Thoracic aorta (tissue), 2 donors: ENCODE measurements at regions not wholly inside any gene's neighbourhood (a gene's known extent, or its start where the extent isn't known, plus 50 kb on each side); places are given as distances from the start of the nearest gene placed in this dataset.
"Not testable (repeated sequence)": the region's sequence is repeated elsewhere in the genome, so short reads cannot be mapped to it uniquely, and the experiment has no call there.

ENCODE experiments used
- ATAC-seq: fragments of 150-250 bp; one replicate; pipeline ENCODE4 v1.8.0; 2017; ENCODE audit warnings: low read depth; ENCODE audit not compliant: insufficient number of reproducible peaks, low FRiP score
- DNase-seq: peaks from one replicate; pipeline ENCODE4 v3.0.0-alpha.2; 2020; ENCODE audit warnings: low spot score
- H3K27ac ChIP-seq, 2 donors: fragments of 200-600 bp; sonication (generic); 1 replicate in 1 of 2; 2 replicates in 1 of 2; pipeline ENCODE4 v1.5.1; 2016; ENCODE audit warnings: mild to moderate bottlenecking in 2 of 2, moderate library complexity in 2 of 2
- H3K27me3 ChIP-seq: fragments of 200-600 bp; sonication (generic); replicated peaks from 2 replicates; pipeline ENCODE4 v1.6.0; 2016; ENCODE audit warnings: mild to moderate bottlenecking; ENCODE audit not compliant: insufficient read depth
- H3K36me3 ChIP-seq: fragments of 200-600 bp; sonication (generic); one replicate; pipeline ENCODE4 v1.5.1; 2016
- H3K4me1 ChIP-seq, 2 donors: fragments of 200-600 bp; sonication (generic); 1 replicate in 1 of 2; 2 replicates in 1 of 2; pipeline versions ENCODE4 v1.5.1 to v1.6.0; 2016; ENCODE audit warnings: low read depth in 2 of 2, mild to moderate bottlenecking in 1 of 2; ENCODE audit not compliant: control insufficient read depth in 1 of 2
- H3K4me3 ChIP-seq: fragments of 200-600 bp; sonication (generic); 2 replicates; pipeline ENCODE4 v1.5.1; 2016; ENCODE audit warnings: mild to moderate bottlenecking
- H3K9me3 ChIP-seq: fragments of 200-600 bp; sonication (generic); 2 replicates; pipeline ENCODE4 v1.5.1; 2016
- TF ChIP-seq, protein P1 (sequence below): fragments of 200-600 bp; sonication (generic); IDR thresholded peaks from one replicate; pipeline ENCODE4 v1.5.1; 2019; ENCODE audit warnings: antibody characterized with exemption

DNA sequence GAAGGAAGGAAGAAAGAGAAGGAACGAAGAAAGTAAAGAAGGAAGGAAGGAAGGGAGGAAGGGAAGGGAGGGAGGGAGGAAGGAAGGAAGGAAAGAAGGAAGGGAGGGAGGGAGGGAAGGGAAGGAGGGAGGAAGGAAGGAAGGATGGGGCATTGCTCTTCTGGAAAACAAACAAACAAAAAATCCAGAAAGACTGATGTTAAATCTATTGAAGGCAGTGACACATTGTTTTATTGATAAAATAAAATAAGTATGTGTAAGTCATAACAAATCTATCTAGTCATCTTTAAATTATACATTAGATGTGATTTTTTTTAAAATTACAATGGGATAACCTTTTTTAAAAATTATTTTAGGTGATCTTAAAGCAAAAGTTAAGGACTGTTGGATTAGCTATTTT lies 1245.5 kb downstream of the STIM2 start:
- Histone ChIP-seq H3K9me3 (no peaks in the 10 kb centered on the region), H3K27ac (no peak overlapping the region), H3K4me1 (no peaks in the 10 kb centered on the region), H3K36me3 (no peaks in the 10 kb centered on the region), H3K27me3 (no peaks in the 10 kb centered on the region), H3K4me3 (no peak overlapping the region)
- no peak for ATAC-seq
- TF ChIP-seq, protein P1, sequence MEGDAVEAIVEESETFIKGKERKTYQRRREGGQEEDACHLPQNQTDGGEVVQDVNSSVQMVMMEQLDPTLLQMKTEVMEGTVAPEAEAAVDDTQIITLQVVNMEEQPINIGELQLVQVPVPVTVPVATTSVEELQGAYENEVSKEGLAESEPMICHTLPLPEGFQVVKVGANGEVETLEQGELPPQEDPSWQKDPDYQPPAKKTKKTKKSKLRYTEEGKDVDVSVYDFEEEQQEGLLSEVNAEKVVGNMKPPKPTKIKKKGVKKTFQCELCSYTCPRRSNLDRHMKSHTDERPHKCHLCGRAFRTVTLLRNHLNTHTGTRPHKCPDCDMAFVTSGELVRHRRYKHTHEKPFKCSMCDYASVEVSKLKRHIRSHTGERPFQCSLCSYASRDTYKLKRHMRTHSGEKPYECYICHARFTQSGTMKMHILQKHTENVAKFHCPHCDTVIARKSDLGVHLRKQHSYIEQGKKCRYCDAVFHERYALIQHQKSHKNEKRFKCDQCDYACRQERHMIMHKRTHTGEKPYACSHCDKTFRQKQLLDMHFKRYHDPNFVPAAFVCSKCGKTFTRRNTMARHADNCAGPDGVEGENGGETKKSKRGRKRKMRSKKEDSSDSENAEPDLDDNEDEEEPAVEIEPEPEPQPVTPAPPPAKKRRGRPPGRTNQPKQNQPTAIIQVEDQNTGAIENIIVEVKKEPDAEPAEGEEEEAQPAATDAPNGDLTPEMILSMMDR: no peak
- DNase-seq: no peak

DNA sequence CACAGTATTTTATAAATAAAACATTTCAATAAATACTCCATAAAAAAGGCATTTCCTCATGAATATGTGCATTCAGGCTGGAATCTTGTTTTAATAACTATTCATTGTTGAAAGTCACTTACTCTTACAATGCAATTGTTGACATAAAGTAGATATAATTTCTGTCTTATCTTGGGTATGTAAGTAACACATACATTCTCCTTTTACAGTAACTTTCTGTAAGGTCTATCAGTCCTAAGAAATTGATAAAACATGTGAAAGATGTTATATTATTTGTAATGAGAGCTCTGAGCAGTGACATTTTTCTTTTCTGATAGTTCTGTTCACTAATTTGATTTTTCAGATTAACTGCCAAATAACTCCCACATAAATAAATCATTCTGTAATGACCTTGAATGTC lies 1249.2 kb downstream of the STIM2 start:
- Histone ChIP-seq H3K36me3 (no peaks in the 10 kb centered on the region), H3K4me3 (no peak overlapping the region), H3K27me3 (no peaks in the 10 kb centered on the region), H3K9me3 (no peaks in the 10 kb centered on the region), H3K27ac (no peak overlapping the region), H3K4me1 (no peaks in the 10 kb centered on the region)
- DNase-seq: no peak
- TF ChIP-seq, protein P1: no peak
- no peak for ATAC-seq

DNA sequence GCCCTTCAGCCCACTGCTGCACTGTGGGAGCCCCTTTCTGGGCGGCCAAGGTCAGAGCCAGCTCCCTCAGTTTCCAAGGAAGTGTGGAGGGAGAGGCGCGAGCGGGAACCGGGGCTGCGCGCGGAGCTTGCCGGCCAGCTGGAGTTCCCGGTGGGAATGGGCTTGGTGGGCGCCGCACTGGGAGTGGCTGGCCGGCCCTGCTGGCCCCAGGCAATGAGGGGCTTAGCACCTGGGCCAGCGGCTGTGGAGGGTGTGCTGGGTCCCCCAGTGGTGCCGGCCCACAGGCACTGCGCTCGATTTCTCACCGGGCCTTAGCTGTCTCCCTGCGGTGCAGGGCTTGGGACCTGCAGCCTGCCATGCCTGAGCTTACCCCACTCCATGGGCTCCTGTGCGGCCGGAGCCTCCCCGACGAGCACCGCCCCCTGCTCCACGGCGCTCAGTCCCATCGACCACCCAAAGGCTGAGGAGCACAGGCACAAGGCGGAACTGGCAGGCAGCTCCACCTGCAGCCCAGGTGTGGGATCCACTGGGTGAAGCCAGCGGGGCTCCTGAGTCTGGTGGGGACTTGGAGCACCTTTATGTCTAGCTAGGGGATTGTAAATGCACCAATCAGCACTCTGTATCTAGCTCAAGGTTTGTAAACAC lies 1252.2 kb downstream of the STIM2 start:
- H3K4me1 ChIP-seq, H3K36me3 ChIP-seq, DNase-seq, H3K27me3 ChIP-seq, H3K9me3 ChIP-seq, H3K4me3 ChIP-seq, ATAC-seq, H3K27ac ChIP-seq: not testable (repeated sequence)

DNA sequence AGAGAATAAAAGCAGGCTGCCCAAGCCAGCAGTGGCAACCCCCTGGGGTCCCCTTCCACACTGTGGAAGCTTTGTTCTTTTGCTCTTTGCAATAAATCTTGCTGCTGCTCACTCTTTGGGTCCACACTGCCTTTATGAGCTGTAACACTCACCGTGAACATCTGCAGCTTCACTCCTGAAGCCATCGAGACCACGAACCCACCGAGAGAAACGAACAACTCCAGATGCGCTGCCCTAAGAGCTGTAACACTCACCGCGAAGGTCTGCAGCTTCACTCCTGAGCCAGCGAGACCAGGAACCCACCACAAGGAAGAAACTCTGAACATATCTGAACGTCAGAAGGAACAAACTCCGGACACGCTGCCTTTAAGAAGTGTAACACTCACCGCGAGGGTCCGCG lies 1252.9 kb downstream of the STIM2 start:
- not testable (repeated sequence) for H3K27ac ChIP-seq, ATAC-seq, DNase-seq

DNA sequence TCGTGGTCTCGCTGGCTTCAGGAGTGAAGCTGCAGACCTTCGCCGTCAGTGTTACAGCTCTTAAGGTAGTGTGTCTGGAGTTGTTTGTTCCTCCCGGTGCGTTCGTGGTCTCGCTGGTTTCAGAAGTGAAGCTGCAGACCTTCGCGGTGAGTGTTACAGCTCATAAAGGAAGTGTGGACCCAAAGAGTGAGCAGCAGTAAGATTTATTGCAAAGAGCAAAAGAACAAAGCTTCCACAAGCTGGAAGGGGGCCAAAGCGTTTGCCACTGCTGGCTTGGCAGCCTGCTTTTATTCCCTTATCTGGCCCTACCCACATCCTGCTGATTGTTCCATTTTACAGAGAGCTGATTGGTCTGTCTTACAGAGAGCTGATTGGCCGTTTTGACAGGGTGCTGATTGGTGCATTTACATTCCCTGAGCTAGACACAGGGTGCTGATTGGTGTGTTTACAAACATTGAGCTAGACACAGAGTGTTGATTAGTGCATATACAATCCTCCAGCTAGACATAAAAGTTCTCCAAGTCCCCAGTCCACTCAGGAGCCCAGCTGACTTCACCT lies 1256.0 kb downstream of the STIM2 start:
- H3K4me3 ChIP-seq, ATAC-seq, DNase-seq, H3K27ac ChIP-seq, H3K9me3 ChIP-seq, H3K36me3 ChIP-seq, H3K4me1 ChIP-seq, H3K27me3 ChIP-seq: not testable (repeated sequence)

More for the DNA sequence above, 1252.9 kb downstream of the STIM2 start:
- H3K27me3 ChIP-seq, H3K36me3 ChIP-seq, H3K4me1 ChIP-seq, H3K4me3 ChIP-seq, H3K9me3 ChIP-seq: not testable (repeated sequence)

DNA sequence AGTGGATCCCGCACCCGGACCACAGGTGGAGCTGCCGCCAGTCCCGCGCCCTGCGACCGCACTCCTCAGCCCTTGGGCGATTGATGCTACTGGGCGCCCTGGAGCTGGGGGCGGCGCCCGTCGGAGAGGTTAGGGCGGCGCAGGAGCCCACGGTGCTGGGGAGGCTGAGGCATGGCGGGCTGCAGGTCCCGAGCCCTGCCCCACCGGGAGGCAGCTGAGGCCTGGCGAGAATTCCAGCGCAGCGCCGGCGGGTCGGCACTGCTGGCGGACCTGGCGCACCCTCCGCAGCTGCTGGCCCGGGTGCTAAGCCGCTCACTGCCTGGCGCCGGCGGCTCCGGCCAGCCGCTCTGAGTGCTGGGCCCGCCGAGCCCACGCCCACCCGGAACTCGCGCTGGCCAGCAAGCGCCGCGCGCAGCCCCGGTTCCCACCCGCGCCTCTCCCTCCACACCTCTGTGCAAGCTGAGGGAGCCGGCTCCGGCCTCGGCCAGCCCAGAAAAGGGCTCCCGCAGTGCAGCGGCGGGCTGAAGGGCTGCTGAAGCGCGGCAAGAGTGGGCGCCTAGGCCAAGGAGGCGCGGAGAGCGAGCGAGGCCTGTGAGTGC lies 1256.5 kb downstream of the STIM2 start:
- no peaks in the 10 kb centered on the region for H3K9me3 ChIP-seq
- no peak overlapping the region for H3K4me3 ChIP-seq
- DNase-seq (no peak), ATAC-seq (no peak)
- no peak overlapping the region for H3K27ac ChIP-seq
- no peaks in the 10 kb centered on the region for H3K36me3 ChIP-seq
- no peaks in the 10 kb centered on the region for H3K27me3 ChIP-seq
- TF ChIP-seq, protein P1: no peak
- H3K4me1 ChIP-seq: no peaks in the 10 kb centered on the region
